Lower leg skin (tissue), 4 donors: ENCODE measurements at regions not wholly inside any gene's neighbourhood (a gene's known extent, or its start where the extent isn't known, plus 50 kb on each side); places are given as distances from the start of the nearest gene placed in this dataset.
"Not testable (repeated sequence)": the region's sequence is repeated elsewhere in the genome, so short reads cannot be mapped to it uniquely, and the experiment has no call there.

Experiments used
- DNase-seq, 2 donors: peaks; one replicate each; pipeline ENCODE4 v3.0.0-alpha.2; 2019; ENCODE audit warnings: low spot score in 2 of 2
- H3K4me3 ChIP-seq: fragments of 200-600 bp; sonication (generic); 2 replicates; pipeline ENCODE4 v1.5.1; 2017; ENCODE audit warnings: mild to moderate bottlenecking, low read depth; ENCODE audit not compliant: poor library complexity, severe bottlenecking
- POLR2A ChIP-seq, 2 donors: fragments of 450-650 bp; IDR thresholded peaks; one replicate each; pipeline ENCODE4 v1.6.1; 2016 to 2017; ENCODE audit warnings: antibody characterized with exemption in 2 of 2, mild to moderate bottlenecking in 1 of 2, moderate library complexity in 1 of 2
- WGBS, 2 donors: methylation state at CpG; one replicate each; pipeline ENCODE4 v1.1.5; 2018; 5-methylcytosine and 5-hydroxymethylcytosine counted together
- intact Hi-C: fragments of 100-400 bp; cut with DNase I; formaldehyde crosslinking; loops from one replicate; pipeline ENCODE4 v1.15.0; 2023; ENCODE audit warnings: low total_unique reads
- TF ChIP-seq, protein P1 (sequence below), 3 donors: fragments of 450-650 bp; IDR thresholded peaks; one replicate each; pipeline ENCODE4 v1.5.1; 2016; ENCODE audit warnings: antibody characterized with exemption in 3 of 3, mild to moderate bottlenecking in 3 of 3, moderate library complexity in 2 of 3

DNA sequence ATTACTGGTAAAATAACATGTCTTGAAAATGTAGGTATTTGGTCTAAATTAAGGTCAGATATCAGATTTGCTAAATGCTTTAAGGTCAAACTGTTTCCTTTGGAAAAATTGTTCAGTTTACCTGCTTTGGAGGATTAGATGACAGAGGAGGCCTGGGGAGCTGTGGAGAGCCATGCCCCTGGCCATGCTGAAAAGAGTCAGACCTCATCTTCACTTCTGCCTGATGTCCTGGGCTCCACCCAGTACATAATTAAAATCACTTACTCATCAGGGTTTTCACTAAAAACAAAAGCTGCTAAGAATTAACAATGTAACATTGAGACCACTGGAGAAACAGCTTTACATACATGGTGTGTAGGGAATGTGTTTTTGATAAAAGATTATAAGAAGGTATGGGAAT, 60.8 kb upstream of the UNC93A start:
- DNase-seq, result peak in 1 of 2 donors; percentile 5
- intact Hi-C loops, result no loop called here
- H3K4me3 ChIP-seq, result no peak overlapping the region
- TF ChIP-seq POLR2A (IDR thresholded peaks at IDR 0.05), result no peak
- TF ChIP-seq, protein P1, sequence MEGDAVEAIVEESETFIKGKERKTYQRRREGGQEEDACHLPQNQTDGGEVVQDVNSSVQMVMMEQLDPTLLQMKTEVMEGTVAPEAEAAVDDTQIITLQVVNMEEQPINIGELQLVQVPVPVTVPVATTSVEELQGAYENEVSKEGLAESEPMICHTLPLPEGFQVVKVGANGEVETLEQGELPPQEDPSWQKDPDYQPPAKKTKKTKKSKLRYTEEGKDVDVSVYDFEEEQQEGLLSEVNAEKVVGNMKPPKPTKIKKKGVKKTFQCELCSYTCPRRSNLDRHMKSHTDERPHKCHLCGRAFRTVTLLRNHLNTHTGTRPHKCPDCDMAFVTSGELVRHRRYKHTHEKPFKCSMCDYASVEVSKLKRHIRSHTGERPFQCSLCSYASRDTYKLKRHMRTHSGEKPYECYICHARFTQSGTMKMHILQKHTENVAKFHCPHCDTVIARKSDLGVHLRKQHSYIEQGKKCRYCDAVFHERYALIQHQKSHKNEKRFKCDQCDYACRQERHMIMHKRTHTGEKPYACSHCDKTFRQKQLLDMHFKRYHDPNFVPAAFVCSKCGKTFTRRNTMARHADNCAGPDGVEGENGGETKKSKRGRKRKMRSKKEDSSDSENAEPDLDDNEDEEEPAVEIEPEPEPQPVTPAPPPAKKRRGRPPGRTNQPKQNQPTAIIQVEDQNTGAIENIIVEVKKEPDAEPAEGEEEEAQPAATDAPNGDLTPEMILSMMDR (IDR thresholded peaks at IDR 0.05), result no peak

DNA sequence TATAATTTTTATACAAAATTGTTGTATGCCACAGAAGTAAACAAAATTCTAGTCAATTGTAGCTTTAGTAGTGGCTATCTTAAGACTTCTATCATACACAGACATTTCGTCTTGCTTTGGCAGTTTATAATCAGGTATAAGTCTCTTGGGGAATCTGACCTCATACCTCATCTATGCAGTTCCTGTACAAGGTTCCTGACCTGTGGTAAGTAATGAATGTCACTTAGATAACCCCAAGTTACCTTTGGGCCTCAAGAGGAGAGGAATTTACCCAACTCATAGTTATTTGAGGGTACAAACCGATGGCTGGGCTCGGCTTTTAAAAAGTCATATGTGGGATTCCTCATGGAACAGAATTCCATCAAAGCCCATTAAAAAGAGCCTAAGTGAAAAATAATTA, 58.8 kb upstream of the UNC93A start:
- intact Hi-C loops, result no loop called here
- H3K4me3 ChIP-seq, result no peak overlapping the region
- no peak for DNase-seq
- WGBS, 2 donors, result 76 to 80% methylated on average over 3 of the region's 3 CpGs
- TF ChIP-seq, protein P1 (IDR thresholded peaks at IDR 0.05), result no peak
- no peak for TF ChIP-seq POLR2A (IDR thresholded peaks at IDR 0.05)

DNA sequence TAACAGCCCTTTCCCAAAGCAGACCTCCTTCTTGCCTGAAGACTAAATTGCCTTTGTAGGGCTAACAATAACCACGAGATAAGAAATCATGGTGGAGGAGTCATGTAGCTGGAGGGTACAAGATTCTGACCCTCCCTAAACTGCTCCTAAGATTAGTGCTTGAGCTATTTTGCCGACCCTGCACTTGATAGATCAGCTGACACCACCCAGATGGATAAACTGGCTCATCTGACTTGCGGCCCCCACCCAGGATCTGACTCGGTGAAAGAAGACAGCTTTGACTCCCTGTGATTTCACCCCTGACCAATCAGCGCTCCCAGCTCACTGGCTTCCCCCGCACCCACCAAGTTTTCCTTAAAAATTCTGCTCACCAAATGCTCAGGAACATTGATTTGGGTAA, 57.6 kb upstream of the UNC93A start:
- TF ChIP-seq, protein P1 (IDR thresholded peaks at IDR 0.05), result no peak
- TF ChIP-seq POLR2A (IDR thresholded peaks at IDR 0.05), result no peak
- no peak overlapping the region for H3K4me3 ChIP-seq
- intact Hi-C loops, result no loop called here
- 46 to 50% methylated on average over 6 of the region's 6 CpGs for WGBS, 2 donors
- peak in 1 of 2 donors; percentile 62 for DNase-seq

DNA sequence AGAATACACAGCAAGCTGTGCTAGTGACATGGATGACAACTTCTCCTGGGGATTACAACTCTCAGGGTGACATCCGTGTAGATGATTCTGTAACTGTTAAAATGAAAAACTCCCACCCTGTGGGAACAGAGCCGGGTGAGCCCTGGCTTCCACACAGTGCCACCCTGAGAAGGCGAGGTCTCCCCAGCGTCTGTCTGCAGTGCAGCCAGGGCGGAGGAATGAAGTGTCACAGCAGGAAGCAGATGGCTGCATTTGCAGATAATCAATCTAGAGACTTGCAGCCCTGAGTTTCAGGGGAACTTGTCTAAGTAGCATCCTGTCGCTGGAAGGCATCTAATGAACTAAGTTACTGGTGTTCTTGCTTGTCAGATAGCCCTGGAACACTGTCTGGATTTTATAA, 56.5 kb upstream of the UNC93A start:
- DNase-seq, intact Hi-C loops, H3K4me3 ChIP-seq: not testable (repeated sequence)
- WGBS, 2 donors, result 24 to 26% methylated on average over 6 of the region's 6 CpGs

DNA sequence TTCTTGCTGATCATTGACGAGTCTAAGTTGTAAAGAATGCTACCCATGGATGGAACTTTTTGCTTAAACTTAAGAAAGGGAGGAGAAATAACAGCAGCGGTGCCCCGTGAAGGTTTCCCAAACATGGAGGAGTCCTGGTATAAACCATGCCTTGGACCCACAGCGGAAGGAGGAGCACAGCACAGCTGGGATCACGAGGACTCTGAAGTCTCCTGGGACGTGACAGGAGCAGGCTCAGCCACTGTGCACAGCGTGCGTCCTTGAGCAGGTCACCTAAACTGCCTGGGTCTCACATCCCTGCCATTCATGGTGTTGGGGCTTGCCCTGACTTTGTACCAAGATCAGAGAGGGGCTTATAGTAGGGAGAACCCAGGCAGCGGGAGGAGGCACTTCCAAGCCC, 56.1 kb upstream of the UNC93A start:
- intact Hi-C loops, result no loop called here
- TF ChIP-seq, protein P1 (IDR thresholded peaks at IDR 0.05), result no peak
- TF ChIP-seq POLR2A (IDR thresholded peaks at IDR 0.05), result no peak
- H3K4me3 ChIP-seq, result no peak overlapping the region
- WGBS, 2 donors, result 59 to 65% methylated on average over 9 of the region's 9 CpGs
- no peak for DNase-seq

DNA sequence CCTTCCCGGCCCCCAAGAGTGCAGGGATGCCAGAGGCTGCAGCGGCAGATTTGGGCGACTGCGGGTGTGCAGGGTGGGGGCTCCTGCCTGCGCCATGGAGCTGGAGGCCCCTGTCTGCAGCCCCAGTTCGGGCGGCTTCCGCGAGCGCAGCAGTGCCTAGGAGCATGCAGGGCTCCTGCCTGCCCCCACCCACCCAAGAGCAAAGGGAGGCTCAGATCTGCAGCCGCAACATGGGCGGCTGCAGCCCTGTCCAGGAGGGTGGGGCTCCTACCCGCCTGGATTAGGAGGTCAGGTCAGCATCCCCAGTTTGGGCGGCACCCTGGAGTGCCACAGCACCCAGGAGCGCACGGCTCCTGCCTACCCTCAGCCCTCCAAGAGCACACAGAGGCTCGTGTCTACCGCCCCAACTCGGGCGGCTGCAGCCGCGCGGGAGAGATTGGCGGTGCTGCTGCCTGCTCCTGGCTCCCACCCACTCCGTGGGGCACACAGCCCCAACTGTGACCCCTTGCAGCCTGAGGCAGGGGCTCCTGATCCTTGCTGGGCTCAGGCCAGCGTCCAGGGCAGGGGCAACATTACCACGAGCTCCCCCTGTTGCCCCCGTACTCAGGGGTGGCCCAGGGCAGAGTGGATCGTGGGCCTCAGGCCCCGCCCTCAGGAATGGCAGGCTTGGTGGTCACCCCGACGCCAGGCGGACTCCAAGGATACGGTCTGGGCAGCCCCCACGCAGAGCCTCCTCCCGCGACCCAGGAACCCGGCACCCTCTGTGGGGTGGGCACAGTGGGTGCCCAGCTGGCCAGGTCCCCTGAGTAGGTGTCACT, 55.5 kb upstream of the UNC93A start:
- TF ChIP-seq, protein P1 (IDR thresholded peaks at IDR 0.05), result no peak
- TF ChIP-seq POLR2A (IDR thresholded peaks at IDR 0.05), result no peak
- 82 to 84% methylated on average over 21 to 22 of the region's 38 CpGs for WGBS, 2 donors
- no peak overlapping the region for H3K4me3 ChIP-seq
- no peak for DNase-seq
- intact Hi-C loops, result no loop called here
